H1 (cell line): ENCODE measurements at regions not wholly inside any gene's neighbourhood (a gene's known extent, or its start where the extent isn't known, plus 50 kb on each side); places are given as distances from the start of the nearest gene placed in this dataset.

ENCODE experiments used
- BCL11A ChIP-seq, 2 experiments: IDR thresholded peaks; one replicate each; pipeline ENCODE4 v1.6.1; 2011; ENCODE audit warnings: low read depth in 2 of 2, low read length in 2 of 2, mild to moderate bottlenecking in 2 of 2
- CHD2 ChIP-seq: IDR thresholded peaks from 2 replicates; pipeline ENCODE4 v1.6.1; 2012; ENCODE audit warnings: low read length, improper control_type of control experiment
- JUN ChIP-seq: IDR thresholded peaks from 2 replicates; pipeline ENCODE4 v1.6.1; 2011; ENCODE audit warnings: low read depth, mild to moderate bottlenecking, improper control_type of control experiment, low read length
- POLR2A ChIP-seq, 2 experiments: IDR thresholded peaks; 1 replicate in 1 of 2; 2 replicates in 1 of 2; pipeline ENCODE4 v1.6.1; 2011; ENCODE audit warnings: low read depth in 2 of 2, low read length in 2 of 2, mild to moderate bottlenecking in 2 of 2; ENCODE audit errors: control extremely low read depth in 1 of 2
- RNF2 ChIP-seq: fragments of 200-900, 300-1000 bp; sonication (generic); IDR thresholded peaks from 2 replicates; pipeline ENCODE4 v1.7.1; 2016; ENCODE audit warnings: borderline replicate concordance, low read depth, mild to moderate bottlenecking, antibody characterized with exemption, low read length; ENCODE audit not compliant: poor library complexity, severe bottlenecking; ENCODE audit errors: missing control alignments
- SP1 ChIP-seq: IDR thresholded peaks from 2 replicates; pipeline ENCODE4 v1.6.1; 2011; ENCODE audit warnings: low read depth, low read length
- SP2 ChIP-seq: IDR thresholded peaks from 2 replicates; pipeline ENCODE4 v1.6.1; 2012; ENCODE audit warnings: mild to moderate bottlenecking, low read length, inconsistent platforms
- TF ChIP-seq, protein P1 (sequence below): fragments of 300-600 bp; sonication (generic); IDR thresholded peaks from 2 replicates; pipeline ENCODE4 v1.7.1; 2012; ENCODE audit warnings: low read length, moderate library complexity, mild to moderate bottlenecking, inconsistent platforms; ENCODE audit not compliant: insufficient replicate concordance
- TF ChIP-seq, protein P2 (sequence below): IDR thresholded peaks from 2 replicates; pipeline ENCODE4 v1.6.1; 2012; ENCODE audit warnings: inconsistent platforms

DNA sequence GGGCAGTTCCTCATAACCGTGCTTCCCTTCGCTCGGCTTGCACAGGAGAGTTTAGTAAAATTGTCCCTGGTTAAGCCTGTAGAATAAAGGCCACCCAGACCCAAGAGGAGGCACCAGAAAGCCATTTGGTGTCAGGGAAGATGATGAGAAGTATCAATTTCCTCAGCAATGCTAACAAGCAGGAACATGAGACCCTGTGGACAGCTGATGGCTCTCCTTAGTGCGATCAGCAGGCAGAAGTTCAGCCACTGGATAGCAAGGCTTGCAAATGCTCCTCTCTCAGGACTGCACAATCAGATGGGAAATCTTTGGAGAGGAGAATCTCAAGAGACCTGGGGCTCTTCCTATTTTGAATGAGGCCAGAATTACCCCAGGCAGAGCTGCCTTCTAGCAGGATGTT lies 261.1 kb upstream of the DYNLRB2 start (continued):
- TF ChIP-seq, protein P1, sequence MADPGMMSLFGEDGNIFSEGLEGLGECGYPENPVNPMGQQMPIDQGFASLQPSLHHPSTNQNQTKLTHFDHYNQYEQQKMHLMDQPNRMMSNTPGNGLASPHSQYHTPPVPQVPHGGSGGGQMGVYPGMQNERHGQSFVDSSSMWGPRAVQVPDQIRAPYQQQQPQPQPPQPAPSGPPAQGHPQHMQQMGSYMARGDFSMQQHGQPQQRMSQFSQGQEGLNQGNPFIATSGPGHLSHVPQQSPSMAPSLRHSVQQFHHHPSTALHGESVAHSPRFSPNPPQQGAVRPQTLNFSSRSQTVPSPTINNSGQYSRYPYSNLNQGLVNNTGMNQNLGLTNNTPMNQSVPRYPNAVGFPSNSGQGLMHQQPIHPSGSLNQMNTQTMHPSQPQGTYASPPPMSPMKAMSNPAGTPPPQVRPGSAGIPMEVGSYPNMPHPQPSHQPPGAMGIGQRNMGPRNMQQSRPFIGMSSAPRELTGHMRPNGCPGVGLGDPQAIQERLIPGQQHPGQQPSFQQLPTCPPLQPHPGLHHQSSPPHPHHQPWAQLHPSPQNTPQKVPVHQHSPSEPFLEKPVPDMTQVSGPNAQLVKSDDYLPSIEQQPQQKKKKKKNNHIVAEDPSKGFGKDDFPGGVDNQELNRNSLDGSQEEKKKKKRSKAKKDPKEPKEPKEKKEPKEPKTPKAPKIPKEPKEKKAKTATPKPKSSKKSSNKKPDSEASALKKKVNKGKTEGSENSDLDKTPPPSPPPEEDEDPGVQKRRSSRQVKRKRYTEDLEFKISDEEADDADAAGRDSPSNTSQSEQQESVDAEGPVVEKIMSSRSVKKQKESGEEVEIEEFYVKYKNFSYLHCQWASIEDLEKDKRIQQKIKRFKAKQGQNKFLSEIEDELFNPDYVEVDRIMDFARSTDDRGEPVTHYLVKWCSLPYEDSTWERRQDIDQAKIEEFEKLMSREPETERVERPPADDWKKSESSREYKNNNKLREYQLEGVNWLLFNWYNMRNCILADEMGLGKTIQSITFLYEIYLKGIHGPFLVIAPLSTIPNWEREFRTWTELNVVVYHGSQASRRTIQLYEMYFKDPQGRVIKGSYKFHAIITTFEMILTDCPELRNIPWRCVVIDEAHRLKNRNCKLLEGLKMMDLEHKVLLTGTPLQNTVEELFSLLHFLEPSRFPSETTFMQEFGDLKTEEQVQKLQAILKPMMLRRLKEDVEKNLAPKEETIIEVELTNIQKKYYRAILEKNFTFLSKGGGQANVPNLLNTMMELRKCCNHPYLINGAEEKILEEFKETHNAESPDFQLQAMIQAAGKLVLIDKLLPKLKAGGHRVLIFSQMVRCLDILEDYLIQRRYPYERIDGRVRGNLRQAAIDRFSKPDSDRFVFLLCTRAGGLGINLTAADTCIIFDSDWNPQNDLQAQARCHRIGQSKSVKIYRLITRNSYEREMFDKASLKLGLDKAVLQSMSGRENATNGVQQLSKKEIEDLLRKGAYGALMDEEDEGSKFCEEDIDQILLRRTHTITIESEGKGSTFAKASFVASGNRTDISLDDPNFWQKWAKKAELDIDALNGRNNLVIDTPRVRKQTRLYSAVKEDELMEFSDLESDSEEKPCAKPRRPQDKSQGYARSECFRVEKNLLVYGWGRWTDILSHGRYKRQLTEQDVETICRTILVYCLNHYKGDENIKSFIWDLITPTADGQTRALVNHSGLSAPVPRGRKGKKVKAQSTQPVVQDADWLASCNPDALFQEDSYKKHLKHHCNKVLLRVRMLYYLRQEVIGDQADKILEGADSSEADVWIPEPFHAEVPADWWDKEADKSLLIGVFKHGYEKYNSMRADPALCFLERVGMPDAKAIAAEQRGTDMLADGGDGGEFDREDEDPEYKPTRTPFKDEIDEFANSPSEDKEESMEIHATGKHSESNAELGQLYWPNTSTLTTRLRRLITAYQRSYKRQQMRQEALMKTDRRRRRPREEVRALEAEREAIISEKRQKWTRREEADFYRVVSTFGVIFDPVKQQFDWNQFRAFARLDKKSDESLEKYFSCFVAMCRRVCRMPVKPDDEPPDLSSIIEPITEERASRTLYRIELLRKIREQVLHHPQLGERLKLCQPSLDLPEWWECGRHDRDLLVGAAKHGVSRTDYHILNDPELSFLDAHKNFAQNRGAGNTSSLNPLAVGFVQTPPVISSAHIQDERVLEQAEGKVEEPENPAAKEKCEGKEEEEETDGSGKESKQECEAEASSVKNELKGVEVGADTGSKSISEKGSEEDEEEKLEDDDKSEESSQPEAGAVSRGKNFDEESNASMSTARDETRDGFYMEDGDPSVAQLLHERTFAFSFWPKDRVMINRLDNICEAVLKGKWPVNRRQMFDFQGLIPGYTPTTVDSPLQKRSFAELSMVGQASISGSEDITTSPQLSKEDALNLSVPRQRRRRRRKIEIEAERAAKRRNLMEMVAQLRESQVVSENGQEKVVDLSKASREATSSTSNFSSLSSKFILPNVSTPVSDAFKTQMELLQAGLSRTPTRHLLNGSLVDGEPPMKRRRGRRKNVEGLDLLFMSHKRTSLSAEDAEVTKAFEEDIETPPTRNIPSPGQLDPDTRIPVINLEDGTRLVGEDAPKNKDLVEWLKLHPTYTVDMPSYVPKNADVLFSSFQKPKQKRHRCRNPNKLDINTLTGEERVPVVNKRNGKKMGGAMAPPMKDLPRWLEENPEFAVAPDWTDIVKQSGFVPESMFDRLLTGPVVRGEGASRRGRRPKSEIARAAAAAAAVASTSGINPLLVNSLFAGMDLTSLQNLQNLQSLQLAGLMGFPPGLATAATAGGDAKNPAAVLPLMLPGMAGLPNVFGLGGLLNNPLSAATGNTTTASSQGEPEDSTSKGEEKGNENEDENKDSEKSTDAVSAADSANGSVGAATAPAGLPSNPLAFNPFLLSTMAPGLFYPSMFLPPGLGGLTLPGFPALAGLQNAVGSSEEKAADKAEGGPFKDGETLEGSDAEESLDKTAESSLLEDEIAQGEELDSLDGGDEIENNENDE, result no peak
- TF ChIP-seq JUN (no peak), SP1 (no peak), SP2 (no peak), CHD2 (no peak), BCL11A (IDR thresholded peaks at IDR 0.05; ENCODE audit: low read depth in 2 of 2, low read length in 2 of 2) (no peak), POLR2A (IDR thresholded peaks at IDR 0.05; ENCODE audit: control extremely low read depth in 1 of 2, low read depth in 2 of 2, low read length in 2 of 2) (no peak), RNF2 (no peak)
- TF ChIP-seq, protein P2, sequence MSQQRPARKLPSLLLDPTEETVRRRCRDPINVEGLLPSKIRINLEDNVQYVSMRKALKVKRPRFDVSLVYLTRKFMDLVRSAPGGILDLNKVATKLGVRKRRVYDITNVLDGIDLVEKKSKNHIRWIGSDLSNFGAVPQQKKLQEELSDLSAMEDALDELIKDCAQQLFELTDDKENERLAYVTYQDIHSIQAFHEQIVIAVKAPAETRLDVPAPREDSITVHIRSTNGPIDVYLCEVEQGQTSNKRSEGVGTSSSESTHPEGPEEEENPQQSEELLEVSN, result no peak
